Fibroblast of lung (primary cell): ENCODE measurements at regions not wholly inside any gene's neighbourhood (a gene's known extent, or its start where the extent isn't known, plus 50 kb on each side); places are given as distances from the start of the nearest gene placed in this dataset.
A peak's percentile ranks its signal among the peaks of the same experiment; 100 is the strongest.

Source experiments
- DNase-seq, 2 donors: peaks; one replicate each; pipeline versions ENCODE4 v3.0.0 to v3.0.0-alpha.2; 2010; ENCODE audit warnings: low read depth in 2 of 2
- H2AFZ ChIP-seq: 2 replicates; pipeline ENCODE4 v1.5.1; 2012; ENCODE audit warnings: low read length, control low read depth, inconsistent platforms
- H3K27ac ChIP-seq: 2 replicates; pipeline ENCODE4 v1.5.1; 2011; ENCODE audit warnings: low read length, control low read depth; ENCODE audit not compliant: insufficient read depth
- H3K27me3 ChIP-seq: 2 replicates; pipeline ENCODE4 v1.5.1; 2011; ENCODE audit warnings: mild to moderate bottlenecking, low read length; ENCODE audit not compliant: control insufficient read depth, insufficient read depth
- H3K36me3 ChIP-seq: 2 replicates; pipeline ENCODE4 v1.5.1; 2011; ENCODE audit warnings: low read length; ENCODE audit not compliant: control insufficient read depth, insufficient read depth
- H3K4me1 ChIP-seq: 2 replicates; pipeline ENCODE4 v1.5.1; 2011; ENCODE audit warnings: low read length; ENCODE audit not compliant: control insufficient read depth, insufficient read depth; ENCODE audit errors: extremely low read depth
- H3K4me2 ChIP-seq: 2 replicates; pipeline ENCODE4 v1.5.1; 2011; ENCODE audit warnings: low read length, control low read depth; ENCODE audit not compliant: insufficient read depth; ENCODE audit errors: extremely low read depth
- H3K4me3 ChIP-seq, 4 experiments: fragments of 200-600 bp in 1 of 4; sonication (generic) in 1 of 4; replicated peaks in 1 of 4; 2 replicates each; pipeline ENCODE4 v1.5.1; 2011 to 2016; ENCODE audit warnings: low read length in 4 of 4, low read depth in 3 of 4, mild to moderate bottlenecking in 3 of 4, control low read depth in 2 of 4, inconsistent platforms in 1 of 4, mixed read lengths in 1 of 4; ENCODE audit not compliant: insufficient read depth in 1 of 4; ENCODE audit errors: control extremely low read depth in 1 of 4
- H3K79me2 ChIP-seq: 2 replicates; pipeline ENCODE4 v1.5.1; 2012; ENCODE audit warnings: mild to moderate bottlenecking, low read length, inconsistent platforms; ENCODE audit not compliant: control insufficient read depth, insufficient read depth
- H3K9ac ChIP-seq: 2 replicates; pipeline ENCODE4 v1.5.1; 2011; ENCODE audit warnings: mild to moderate bottlenecking, low read length, control low read depth; ENCODE audit not compliant: insufficient read depth
- H3K9me3 ChIP-seq: 2 replicates; pipeline ENCODE4 v1.5.1; 2012; ENCODE audit warnings: low read depth, low read length; ENCODE audit not compliant: control insufficient read depth, insufficient read depth
- H4K20me1 ChIP-seq: 2 replicates; pipeline ENCODE4 v1.5.1; 2011; ENCODE audit warnings: low read length; ENCODE audit not compliant: control insufficient read depth, insufficient read depth; ENCODE audit errors: extremely low read depth
- EZH2 ChIP-seq: IDR thresholded peaks from 2 replicates; pipeline ENCODE4 v1.5.1; 2012; ENCODE audit warnings: low read length, control low read depth, mild to moderate bottlenecking; ENCODE audit errors: missing control alignments
- TF ChIP-seq, protein P1 (sequence below), 2 donors: IDR thresholded peaks in 1 of 2; conservative IDR thresholded peaks in 1 of 2; 1 replicate in 1 of 2; 2 replicates in 1 of 2; pipeline ENCODE4 v1.5.1; 2011 to 2012; ENCODE audit warnings: low read length in 2 of 2, control low read depth in 1 of 2, inconsistent platforms in 1 of 2, low read depth in 1 of 2, mild to moderate bottlenecking in 1 of 2

DNA sequence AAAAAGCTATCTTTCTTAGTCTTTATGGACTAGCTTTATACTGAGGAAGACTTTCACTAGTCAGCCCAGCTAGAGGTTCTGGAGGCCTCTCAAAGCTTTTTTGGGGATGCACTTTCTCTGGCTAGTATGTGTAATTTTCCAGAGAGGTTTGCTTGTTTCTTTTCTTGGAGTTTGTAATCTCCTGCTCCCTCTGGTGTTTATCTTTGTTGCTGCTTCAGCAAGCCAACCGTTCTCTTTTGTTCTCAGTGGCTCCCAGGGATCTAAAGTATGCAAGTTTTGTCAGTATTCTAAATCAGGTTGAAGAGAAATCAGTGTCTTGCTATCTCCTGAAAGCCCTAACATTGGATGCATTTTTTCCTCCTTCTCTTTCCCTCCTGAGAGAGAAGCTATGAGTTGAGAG, 121.1 kb upstream of the MYO16 start:
- no peaks in the 10 kb centered on the region for H4K20me1 ChIP-seq
- H3K4me1 ChIP-seq, result no peaks in the 10 kb centered on the region
- H3K4me2 ChIP-seq, result no peak overlapping the region
- H3K9me3 ChIP-seq, result no peaks in the 10 kb centered on the region
- peak; percentile 23 to 47 for DNase-seq
- H3K36me3 ChIP-seq, result no peaks in the 10 kb centered on the region
- no peaks in the 10 kb centered on the region for H3K27me3 ChIP-seq
- H2AFZ ChIP-seq, result no peak overlapping the region
- no peak overlapping the region for H3K4me3 ChIP-seq
- no peaks in the 10 kb centered on the region for H3K79me2 ChIP-seq
- TF ChIP-seq, protein P1, sequence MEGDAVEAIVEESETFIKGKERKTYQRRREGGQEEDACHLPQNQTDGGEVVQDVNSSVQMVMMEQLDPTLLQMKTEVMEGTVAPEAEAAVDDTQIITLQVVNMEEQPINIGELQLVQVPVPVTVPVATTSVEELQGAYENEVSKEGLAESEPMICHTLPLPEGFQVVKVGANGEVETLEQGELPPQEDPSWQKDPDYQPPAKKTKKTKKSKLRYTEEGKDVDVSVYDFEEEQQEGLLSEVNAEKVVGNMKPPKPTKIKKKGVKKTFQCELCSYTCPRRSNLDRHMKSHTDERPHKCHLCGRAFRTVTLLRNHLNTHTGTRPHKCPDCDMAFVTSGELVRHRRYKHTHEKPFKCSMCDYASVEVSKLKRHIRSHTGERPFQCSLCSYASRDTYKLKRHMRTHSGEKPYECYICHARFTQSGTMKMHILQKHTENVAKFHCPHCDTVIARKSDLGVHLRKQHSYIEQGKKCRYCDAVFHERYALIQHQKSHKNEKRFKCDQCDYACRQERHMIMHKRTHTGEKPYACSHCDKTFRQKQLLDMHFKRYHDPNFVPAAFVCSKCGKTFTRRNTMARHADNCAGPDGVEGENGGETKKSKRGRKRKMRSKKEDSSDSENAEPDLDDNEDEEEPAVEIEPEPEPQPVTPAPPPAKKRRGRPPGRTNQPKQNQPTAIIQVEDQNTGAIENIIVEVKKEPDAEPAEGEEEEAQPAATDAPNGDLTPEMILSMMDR (conservative IDR thresholded peaks at IDR 0.05 in 1 of 2, IDR thresholded peaks at IDR 0.05 in 1 of 2; ENCODE audit: low read depth in 1 of 2, low read length in 2 of 2), result peak; percentile 38 to 52
- no peak for TF ChIP-seq EZH2
- H3K27ac ChIP-seq, result no peak overlapping the region
- H3K9ac ChIP-seq, result no peak overlapping the region

DNA sequence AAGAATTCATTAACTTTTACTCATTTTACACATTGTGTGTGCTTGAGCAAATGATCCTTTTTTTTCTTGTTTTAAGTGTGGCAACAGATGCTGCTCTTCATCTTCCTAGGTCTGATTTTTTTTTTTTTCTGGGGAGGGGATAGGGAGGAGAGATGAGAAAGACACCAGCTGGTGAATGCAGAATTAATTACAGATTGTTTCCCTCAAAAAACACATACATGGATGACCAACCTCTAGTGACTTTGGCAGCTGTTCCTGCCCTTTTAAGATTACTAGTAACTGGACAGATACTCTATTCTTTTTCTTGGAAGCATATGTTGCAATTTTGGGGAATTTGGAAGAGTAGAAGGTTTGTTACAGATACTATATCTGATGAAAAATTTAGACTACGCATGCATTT, 103.6 kb upstream of the MYO16 start:
- Histone ChIP-seq H3K27me3 (no peaks in the 10 kb centered on the region), H3K4me1 (no peaks in the 10 kb centered on the region), H4K20me1 (no peaks in the 10 kb centered on the region), H3K4me2 (no peak overlapping the region), H3K9me3 (no peaks in the 10 kb centered on the region), H2AFZ (no peak overlapping the region), H3K79me2 (no peaks in the 10 kb centered on the region), H3K4me3 (no peak overlapping the region), H3K27ac (no peak overlapping the region), H3K9ac (no peak overlapping the region), H3K36me3 (no peaks in the 10 kb centered on the region)
- no peak for TF ChIP-seq EZH2
- TF ChIP-seq, protein P1 (conservative IDR thresholded peaks at IDR 0.05 in 1 of 2, IDR thresholded peaks at IDR 0.05 in 1 of 2; ENCODE audit: low read depth in 1 of 2, low read length in 2 of 2), result no peak
- DNase-seq, result peak in 1 of 2 donors; percentile 8

DNA sequence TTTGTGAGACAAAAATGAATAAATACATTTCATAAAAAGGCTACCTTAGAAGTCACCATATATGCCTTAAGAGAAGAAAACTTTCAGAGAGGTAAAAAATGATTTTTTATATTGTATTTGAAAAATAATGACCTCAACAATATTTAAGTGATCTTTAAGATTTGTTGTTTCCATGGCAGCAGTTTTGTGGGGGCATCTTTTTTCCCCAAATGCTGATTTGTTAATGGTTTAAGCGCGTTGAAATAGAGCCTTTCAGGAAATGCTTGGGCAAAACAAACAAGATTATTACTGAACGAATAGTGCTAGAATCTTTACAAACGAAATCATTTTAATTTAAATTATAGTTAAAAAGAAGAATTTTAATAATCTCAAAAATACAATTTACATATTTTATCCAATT, 103.1 kb upstream of the MYO16 start:
- Histone ChIP-seq H3K27me3 (no peaks in the 10 kb centered on the region), H3K9me3 (no peaks in the 10 kb centered on the region), H3K79me2 (no peaks in the 10 kb centered on the region), H3K4me2 (no peak overlapping the region), H3K4me3 (no peak overlapping the region), H2AFZ (no peak overlapping the region), H3K9ac (no peak overlapping the region), H3K4me1 (no peaks in the 10 kb centered on the region), H4K20me1 (no peaks in the 10 kb centered on the region), H3K27ac (no peak overlapping the region), H3K36me3 (no peaks in the 10 kb centered on the region)
- no peak for TF ChIP-seq EZH2
- TF ChIP-seq, protein P1 (conservative IDR thresholded peaks at IDR 0.05 in 1 of 2, IDR thresholded peaks at IDR 0.05 in 1 of 2; ENCODE audit: low read depth in 1 of 2, low read length in 2 of 2), result no peak
- no peak for DNase-seq
